H1 (cell line): ENCODE measurements at regions not wholly inside any gene's neighbourhood (a gene's known extent, or its start where the extent isn't known, plus 50 kb on each side); places are given as distances from the start of the nearest gene placed in this dataset.

Experiments
- ASH2L ChIP-seq: fragments of 200-600, 300-600 bp; sonication (generic); IDR thresholded peaks from one replicate; pipeline ENCODE4 v1.7.1; 2017; ENCODE audit warnings: low read length
- BACH1 ChIP-seq: IDR thresholded peaks from 2 replicates; pipeline ENCODE4 v1.6.1; 2012; ENCODE audit warnings: low read length, improper control_type of control experiment
- MAX ChIP-seq: IDR thresholded peaks from 2 replicates; pipeline ENCODE4 v1.6.1; 2012; ENCODE audit warnings: inconsistent platforms
- SAP30 ChIP-seq: fragments of 300-600 bp; sonication (generic); IDR thresholded peaks from 2 replicates; pipeline ENCODE4 v1.7.1; 2012; ENCODE audit warnings: low read length, moderate library complexity, mild to moderate bottlenecking, inconsistent platforms; ENCODE audit not compliant: insufficient read depth, insufficient replicate concordance
- SP1 ChIP-seq: IDR thresholded peaks from 2 replicates; pipeline ENCODE4 v1.6.1; 2011; ENCODE audit warnings: low read depth, low read length

GRCh38 chr11:94694309-94695060 is 73.7 kb upstream of the AMOTL1 start (continued):
- TF ChIP-seq BACH1 = no peak
- no peak for TF ChIP-seq SAP30
- TF ChIP-seq ASH2L = no peak
- TF ChIP-seq MAX = no peak
- TF ChIP-seq SP1 = no peak
